ENCODE measurements at regions not wholly inside any gene's neighbourhood (a gene's known extent, or its start where the extent isn't known, plus 50 kb on each side); places are given as distances from the start of the nearest gene placed in this dataset.

DNA sequence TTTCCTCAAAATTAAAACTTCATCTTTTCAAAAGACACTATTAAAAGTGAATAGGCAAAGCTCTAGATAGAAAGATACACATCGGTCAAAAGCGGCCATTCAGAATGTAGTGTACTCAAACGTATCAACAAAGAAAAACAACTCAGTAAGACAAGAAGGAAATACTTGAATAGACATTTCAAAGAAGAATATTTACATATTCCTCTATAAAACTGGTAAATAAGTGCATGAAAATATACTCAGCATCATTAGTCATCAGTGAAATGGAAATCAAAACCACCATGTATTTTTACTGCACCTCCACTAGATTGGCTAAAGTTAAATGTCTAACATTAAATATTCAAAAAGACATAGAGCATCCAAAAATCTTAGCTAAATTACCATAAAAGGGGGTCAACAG is 551.1 kb upstream of the SORCS1 start:
- H4K20me1 ChIP-seq (ENCODE audit: control insufficient read depth, extremely low read depth, insufficient read depth, low read length) = no peaks in the 10 kb centered on the region
- no peak overlapping the region for H2AFZ ChIP-seq (ENCODE audit: low read length)
- TF ChIP-seq EZH2 (IDR thresholded peaks at IDR 0.05; ENCODE audit: low read length, missing control alignments) = no peak
- TF ChIP-seq, protein P1, sequence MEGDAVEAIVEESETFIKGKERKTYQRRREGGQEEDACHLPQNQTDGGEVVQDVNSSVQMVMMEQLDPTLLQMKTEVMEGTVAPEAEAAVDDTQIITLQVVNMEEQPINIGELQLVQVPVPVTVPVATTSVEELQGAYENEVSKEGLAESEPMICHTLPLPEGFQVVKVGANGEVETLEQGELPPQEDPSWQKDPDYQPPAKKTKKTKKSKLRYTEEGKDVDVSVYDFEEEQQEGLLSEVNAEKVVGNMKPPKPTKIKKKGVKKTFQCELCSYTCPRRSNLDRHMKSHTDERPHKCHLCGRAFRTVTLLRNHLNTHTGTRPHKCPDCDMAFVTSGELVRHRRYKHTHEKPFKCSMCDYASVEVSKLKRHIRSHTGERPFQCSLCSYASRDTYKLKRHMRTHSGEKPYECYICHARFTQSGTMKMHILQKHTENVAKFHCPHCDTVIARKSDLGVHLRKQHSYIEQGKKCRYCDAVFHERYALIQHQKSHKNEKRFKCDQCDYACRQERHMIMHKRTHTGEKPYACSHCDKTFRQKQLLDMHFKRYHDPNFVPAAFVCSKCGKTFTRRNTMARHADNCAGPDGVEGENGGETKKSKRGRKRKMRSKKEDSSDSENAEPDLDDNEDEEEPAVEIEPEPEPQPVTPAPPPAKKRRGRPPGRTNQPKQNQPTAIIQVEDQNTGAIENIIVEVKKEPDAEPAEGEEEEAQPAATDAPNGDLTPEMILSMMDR (conservative IDR thresholded peaks at IDR 0.05 in 1 of 2, IDR thresholded peaks at IDR 0.05 in 1 of 2; ENCODE audit: low read depth in 1 of 2, low read length in 2 of 2) = no peak
- H3K4me1 ChIP-seq (ENCODE audit: control insufficient read depth, extremely low read depth, insufficient read depth, low read length) = no peaks in the 10 kb centered on the region
- H3K9me3 ChIP-seq (ENCODE audit: control insufficient read depth, insufficient read depth, low read depth, low read length) = no peaks in the 10 kb centered on the region
- H3K9ac ChIP-seq (ENCODE audit: insufficient read depth, low read length) = no peak overlapping the region
- no peak overlapping the region for H3K4me3 ChIP-seq (replicated peaks in 1 of 4; ENCODE audit: control extremely low read depth in 1 of 4, insufficient read depth in 1 of 4, low read depth in 3 of 4, low read length in 4 of 4)
- H3K79me2 ChIP-seq (ENCODE audit: control insufficient read depth, insufficient read depth, low read length) = no peaks in the 10 kb centered on the region
- no peak overlapping the region for H3K4me2 ChIP-seq (ENCODE audit: extremely low read depth, insufficient read depth, low read length)
- H3K36me3 ChIP-seq (ENCODE audit: control insufficient read depth, insufficient read depth, low read length) = no peaks in the 10 kb centered on the region
- no peaks in the 10 kb centered on the region for H3K27me3 ChIP-seq (ENCODE audit: control insufficient read depth, insufficient read depth, low read length)
- no peak overlapping the region for H3K27ac ChIP-seq (ENCODE audit: insufficient read depth, low read length)
- no peak for DNase-seq (ENCODE audit: low read depth in 2 of 2)

DNA sequence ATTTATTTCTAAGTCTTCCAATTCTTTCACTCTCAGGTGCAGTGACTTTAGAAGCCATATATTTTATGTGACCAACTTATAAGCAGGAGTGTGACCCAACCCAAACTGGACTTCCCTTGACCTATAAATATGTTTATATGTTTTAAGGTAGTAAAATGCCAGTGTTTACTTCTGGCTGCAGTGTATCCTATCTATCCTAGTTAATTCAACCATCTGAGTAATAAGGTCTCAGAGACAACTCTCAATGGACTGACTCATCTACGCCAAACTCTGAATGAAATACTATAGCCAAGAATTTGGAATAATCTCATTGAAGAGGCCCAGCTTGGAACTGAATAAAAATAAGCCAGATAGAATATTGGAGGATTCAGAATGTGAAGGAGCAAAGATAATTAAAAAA is 544.5 kb upstream of the SORCS1 start:
- Histone ChIP-seq H3K27me3 (ENCODE audit: control insufficient read depth, insufficient read depth, low read length) (no peaks in the 10 kb centered on the region), H3K4me2 (ENCODE audit: extremely low read depth, insufficient read depth, low read length) (no peak overlapping the region), H2AFZ (ENCODE audit: low read length) (no peak overlapping the region), H4K20me1 (ENCODE audit: control insufficient read depth, extremely low read depth, insufficient read depth, low read length) (no peaks in the 10 kb centered on the region), H3K9ac (ENCODE audit: insufficient read depth, low read length) (no peak overlapping the region), H3K36me3 (ENCODE audit: control insufficient read depth, insufficient read depth, low read length) (no peaks in the 10 kb centered on the region), H3K4me3 (replicated peaks in 1 of 4; ENCODE audit: control extremely low read depth in 1 of 4, insufficient read depth in 1 of 4, low read depth in 3 of 4, low read length in 4 of 4) (no peak overlapping the region), H3K9me3 (ENCODE audit: control insufficient read depth, insufficient read depth, low read depth, low read length) (no peaks in the 10 kb centered on the region), H3K79me2 (ENCODE audit: control insufficient read depth, insufficient read depth, low read length) (no peaks in the 10 kb centered on the region), H3K27ac (ENCODE audit: insufficient read depth, low read length) (no peak overlapping the region), H3K4me1 (ENCODE audit: control insufficient read depth, extremely low read depth, insufficient read depth, low read length) (no peaks in the 10 kb centered on the region)
- DNase-seq (ENCODE audit: low read depth in 2 of 2) = no peak
- TF ChIP-seq, protein P1 (conservative IDR thresholded peaks at IDR 0.05 in 1 of 2, IDR thresholded peaks at IDR 0.05 in 1 of 2; ENCODE audit: low read depth in 1 of 2, low read length in 2 of 2) = no peak
- no peak for TF ChIP-seq EZH2 (IDR thresholded peaks at IDR 0.05; ENCODE audit: low read length, missing control alignments)

DNA sequence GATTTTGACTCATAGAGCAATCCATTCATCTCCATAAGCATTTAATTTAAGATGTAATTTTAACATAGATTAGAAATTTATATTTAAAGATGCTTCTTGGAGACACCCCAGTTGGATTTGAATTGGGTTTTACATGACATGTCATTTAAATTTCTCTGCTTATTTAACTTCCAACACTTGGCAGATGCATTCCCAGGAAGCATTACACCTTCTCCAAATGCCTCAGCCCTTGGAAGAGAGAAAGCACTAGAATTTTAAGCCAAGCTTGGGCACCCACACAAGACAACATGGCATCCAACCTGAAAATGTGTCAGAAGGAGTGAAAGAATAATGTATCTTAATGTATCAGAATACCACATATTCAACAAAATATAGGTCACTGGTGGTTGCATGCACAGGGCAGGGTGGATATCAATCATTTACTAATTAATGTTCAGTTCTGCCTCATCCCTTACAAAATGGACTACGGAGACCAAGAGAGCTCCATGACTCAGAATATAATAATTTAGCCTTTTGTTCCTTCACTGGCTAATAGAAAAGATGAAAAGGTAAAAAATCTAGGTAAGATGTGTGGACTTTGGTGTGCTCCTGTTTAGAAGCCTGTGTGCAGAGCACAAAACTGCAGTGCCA is 541.7 kb upstream of the SORCS1 start:
- no peaks in the 10 kb centered on the region for H3K27me3 ChIP-seq (ENCODE audit: control insufficient read depth, insufficient read depth, low read length)
- no peaks in the 10 kb centered on the region for H3K4me1 ChIP-seq (ENCODE audit: control insufficient read depth, extremely low read depth, insufficient read depth, low read length)
- DNase-seq (ENCODE audit: low read depth in 2 of 2) = no peak
- TF ChIP-seq EZH2 (IDR thresholded peaks at IDR 0.05; ENCODE audit: low read length, missing control alignments) = no peak
- TF ChIP-seq, protein P1 (conservative IDR thresholded peaks at IDR 0.05 in 1 of 2, IDR thresholded peaks at IDR 0.05 in 1 of 2; ENCODE audit: low read depth in 1 of 2, low read length in 2 of 2) = no peak
- no peaks in the 10 kb centered on the region for H3K36me3 ChIP-seq (ENCODE audit: control insufficient read depth, insufficient read depth, low read length)
- H3K9me3 ChIP-seq (ENCODE audit: control insufficient read depth, insufficient read depth, low read depth, low read length) = no peaks in the 10 kb centered on the region
- no peaks in the 10 kb centered on the region for H3K79me2 ChIP-seq (ENCODE audit: control insufficient read depth, insufficient read depth, low read length)
- no peak overlapping the region for H3K4me2 ChIP-seq (ENCODE audit: extremely low read depth, insufficient read depth, low read length)
- H2AFZ ChIP-seq (ENCODE audit: low read length) = no peak overlapping the region
- no peak overlapping the region for H3K27ac ChIP-seq (ENCODE audit: insufficient read depth, low read length)
- no peaks in the 10 kb centered on the region for H4K20me1 ChIP-seq (ENCODE audit: control insufficient read depth, extremely low read depth, insufficient read depth, low read length)
- H3K9ac ChIP-seq (ENCODE audit: insufficient read depth, low read length) = no peak overlapping the region
- no peak overlapping the region for H3K4me3 ChIP-seq (replicated peaks in 1 of 4; ENCODE audit: control extremely low read depth in 1 of 4, insufficient read depth in 1 of 4, low read depth in 3 of 4, low read length in 4 of 4)

Measured in fibroblast of lung (primary cell).